NB4 (cell line): ENCODE measurements at regions not wholly inside any gene's neighbourhood (a gene's known extent, or its start where the extent isn't known, plus 50 kb on each side); places are given as distances from the start of the nearest gene placed in this dataset.

ENCODE experiments used
- POLR2A ChIP-seq: IDR thresholded peaks from 2 replicates; pipeline ENCODE4 v1.6.1; 2011; ENCODE audit warnings: mild to moderate bottlenecking; ENCODE audit not compliant: insufficient read length; ENCODE audit errors: extremely low read depth
- TF ChIP-seq, protein P1 (sequence below): IDR thresholded peaks from one replicate; pipeline ENCODE4 v1.5.1; 2012; ENCODE audit warnings: low read depth, low read length
- TF ChIP-seq, protein P2 (sequence below): IDR thresholded peaks from 2 replicates; pipeline ENCODE4 v1.6.1; 2011; ENCODE audit warnings: low read depth, low read length

DNA sequence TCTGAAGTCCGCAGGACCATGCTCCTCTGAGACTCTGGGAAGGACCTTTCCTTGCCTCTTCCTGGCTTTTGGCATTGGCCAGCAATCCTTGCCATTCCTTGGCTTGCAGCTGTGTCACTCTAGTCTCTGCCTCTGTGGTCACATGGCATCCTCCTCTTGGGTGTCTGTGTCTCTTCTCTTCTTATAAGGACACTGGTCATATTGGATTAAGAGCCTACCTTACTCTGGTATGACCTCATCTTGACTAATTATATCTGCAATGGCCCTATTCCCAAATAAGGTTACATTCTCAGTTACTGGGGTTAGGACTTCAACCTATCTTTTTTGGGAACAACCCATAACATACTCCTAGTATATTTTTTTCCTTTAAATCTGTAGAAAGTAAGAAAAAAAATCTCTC is 49.9 kb upstream of the GTSF1L start:
- TF ChIP-seq, protein P1, sequence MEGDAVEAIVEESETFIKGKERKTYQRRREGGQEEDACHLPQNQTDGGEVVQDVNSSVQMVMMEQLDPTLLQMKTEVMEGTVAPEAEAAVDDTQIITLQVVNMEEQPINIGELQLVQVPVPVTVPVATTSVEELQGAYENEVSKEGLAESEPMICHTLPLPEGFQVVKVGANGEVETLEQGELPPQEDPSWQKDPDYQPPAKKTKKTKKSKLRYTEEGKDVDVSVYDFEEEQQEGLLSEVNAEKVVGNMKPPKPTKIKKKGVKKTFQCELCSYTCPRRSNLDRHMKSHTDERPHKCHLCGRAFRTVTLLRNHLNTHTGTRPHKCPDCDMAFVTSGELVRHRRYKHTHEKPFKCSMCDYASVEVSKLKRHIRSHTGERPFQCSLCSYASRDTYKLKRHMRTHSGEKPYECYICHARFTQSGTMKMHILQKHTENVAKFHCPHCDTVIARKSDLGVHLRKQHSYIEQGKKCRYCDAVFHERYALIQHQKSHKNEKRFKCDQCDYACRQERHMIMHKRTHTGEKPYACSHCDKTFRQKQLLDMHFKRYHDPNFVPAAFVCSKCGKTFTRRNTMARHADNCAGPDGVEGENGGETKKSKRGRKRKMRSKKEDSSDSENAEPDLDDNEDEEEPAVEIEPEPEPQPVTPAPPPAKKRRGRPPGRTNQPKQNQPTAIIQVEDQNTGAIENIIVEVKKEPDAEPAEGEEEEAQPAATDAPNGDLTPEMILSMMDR: no peak
- no peak for TF ChIP-seq POLR2A
- TF ChIP-seq, protein P2, sequence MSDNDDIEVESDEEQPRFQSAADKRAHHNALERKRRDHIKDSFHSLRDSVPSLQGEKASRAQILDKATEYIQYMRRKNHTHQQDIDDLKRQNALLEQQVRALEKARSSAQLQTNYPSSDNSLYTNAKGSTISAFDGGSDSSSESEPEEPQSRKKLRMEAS: no peak
